Ascending aorta (tissue), 2 donors: ENCODE measurements at regions not wholly inside any gene's neighbourhood (a gene's known extent, or its start where the extent isn't known, plus 50 kb on each side); places are given as distances from the start of the nearest gene placed in this dataset.
"Not testable (repeated sequence)": the region's sequence is repeated elsewhere in the genome, so short reads cannot be mapped to it uniquely, and the experiment has no call there.

Source experiments
- DNase-seq, 2 donors: peaks; one replicate each; pipeline ENCODE4 v3.0.0-alpha.2; 2019; ENCODE audit warnings: low spot score in 2 of 2
- H3K27ac ChIP-seq, 2 donors: fragments of 200-600 bp; sonication (generic); one replicate each; pipeline ENCODE4 v1.5.1; 2016 to 2017; ENCODE audit warnings: mild to moderate bottlenecking in 1 of 2
- H3K27me3 ChIP-seq: fragments of 200-600 bp; sonication (generic); one replicate; pipeline ENCODE4 v1.5.1; 2017
- H3K36me3 ChIP-seq, 2 donors: fragments of 200-600 bp; sonication (generic); one replicate each; pipeline ENCODE4 v1.5.1; 2016
- H3K4me1 ChIP-seq, 2 donors: fragments of 200-600 bp; sonication (generic); one replicate each; pipeline ENCODE4 v1.5.1; 2016 to 2017; ENCODE audit warnings: mild to moderate bottlenecking in 1 of 2
- H3K4me3 ChIP-seq, 2 donors: fragments of 200-600 bp; sonication (generic); one replicate each; pipeline ENCODE4 v1.5.1; 2016 to 2017; ENCODE audit warnings: mild to moderate bottlenecking in 1 of 2
- H3K9me3 ChIP-seq, 2 donors: fragments of 200-600 bp; sonication (generic); one replicate each; pipeline ENCODE4 v1.5.1; 2016
- intact Hi-C: fragments of 100-400 bp; cut with DNase I; formaldehyde crosslinking; loops from one replicate; pipeline ENCODE4 v1.15.1; 2023
- TF ChIP-seq, protein P1 (sequence below), 3 experiments: fragments of 200-600 bp in 2 of 3; fragments of 450-650 bp in 1 of 3; sonication (generic) in 2 of 3; IDR thresholded peaks; one replicate each; pipeline ENCODE4 v1.5.1; 2016 to 2019; ENCODE audit warnings: antibody characterized with exemption in 3 of 3, mild to moderate bottlenecking in 1 of 3, moderate library complexity in 1 of 3

DNA sequence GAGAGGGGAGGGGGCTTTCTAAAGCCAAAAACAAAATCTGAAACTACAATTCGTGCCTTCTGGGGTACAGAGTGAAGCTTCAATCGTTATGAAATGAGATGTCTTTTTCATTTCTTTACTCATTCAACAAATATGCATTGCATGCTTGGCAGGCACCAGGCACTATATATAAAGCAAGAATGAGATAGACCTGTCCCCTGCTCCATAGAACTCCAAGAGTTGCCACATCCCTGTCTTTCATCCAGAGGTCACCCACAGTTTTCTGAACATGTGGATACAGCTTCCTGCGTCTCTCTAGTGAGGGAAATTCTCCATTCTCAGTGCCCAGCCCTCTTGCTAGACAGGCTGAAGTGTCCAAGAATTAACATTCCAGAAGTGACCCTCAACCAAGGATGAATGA lies 343.2 kb upstream of the MAF start:
- TF ChIP-seq, protein P1, sequence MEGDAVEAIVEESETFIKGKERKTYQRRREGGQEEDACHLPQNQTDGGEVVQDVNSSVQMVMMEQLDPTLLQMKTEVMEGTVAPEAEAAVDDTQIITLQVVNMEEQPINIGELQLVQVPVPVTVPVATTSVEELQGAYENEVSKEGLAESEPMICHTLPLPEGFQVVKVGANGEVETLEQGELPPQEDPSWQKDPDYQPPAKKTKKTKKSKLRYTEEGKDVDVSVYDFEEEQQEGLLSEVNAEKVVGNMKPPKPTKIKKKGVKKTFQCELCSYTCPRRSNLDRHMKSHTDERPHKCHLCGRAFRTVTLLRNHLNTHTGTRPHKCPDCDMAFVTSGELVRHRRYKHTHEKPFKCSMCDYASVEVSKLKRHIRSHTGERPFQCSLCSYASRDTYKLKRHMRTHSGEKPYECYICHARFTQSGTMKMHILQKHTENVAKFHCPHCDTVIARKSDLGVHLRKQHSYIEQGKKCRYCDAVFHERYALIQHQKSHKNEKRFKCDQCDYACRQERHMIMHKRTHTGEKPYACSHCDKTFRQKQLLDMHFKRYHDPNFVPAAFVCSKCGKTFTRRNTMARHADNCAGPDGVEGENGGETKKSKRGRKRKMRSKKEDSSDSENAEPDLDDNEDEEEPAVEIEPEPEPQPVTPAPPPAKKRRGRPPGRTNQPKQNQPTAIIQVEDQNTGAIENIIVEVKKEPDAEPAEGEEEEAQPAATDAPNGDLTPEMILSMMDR (IDR thresholded peaks at IDR 0.05), result no peak

DNA sequence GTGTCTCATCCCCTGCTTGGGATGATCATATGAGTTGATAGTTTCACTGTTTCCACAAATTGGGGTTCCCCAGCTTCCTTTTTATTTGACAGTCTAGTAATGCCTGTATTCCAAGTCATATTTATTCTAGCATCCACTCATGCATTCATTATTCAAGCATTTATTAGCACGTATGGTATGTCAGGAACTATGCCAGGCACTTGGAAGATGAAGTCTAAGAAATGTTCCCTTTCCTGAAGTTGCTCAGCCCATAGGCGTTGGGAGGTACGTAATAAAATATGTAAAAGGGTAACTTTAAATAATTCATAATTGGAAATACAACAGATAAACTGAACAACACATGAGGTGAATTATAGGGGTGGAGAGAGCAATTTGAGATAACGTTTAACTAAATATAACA lies 338.0 kb upstream of the MAF start:
- Histone ChIP-seq H3K27ac (no peak overlapping the region), H3K4me3 (no peak overlapping the region), H3K36me3 (no peaks in the 10 kb centered on the region), H3K4me1 (no peaks in the 10 kb centered on the region), H3K9me3 (no peaks in the 10 kb centered on the region), H3K27me3 (no peaks in the 10 kb centered on the region)
- no peak for DNase-seq
- TF ChIP-seq, protein P1 (IDR thresholded peaks at IDR 0.05), result no peak
- intact Hi-C loops, result no loop called here

More for the DNA sequence above, 343.2 kb upstream of the MAF start:
- intact Hi-C loops, result no loop called here
- Histone ChIP-seq H3K4me1 (no peaks in the 10 kb centered on the region), H3K27ac (no peak overlapping the region), H3K27me3 (no peaks in the 10 kb centered on the region), H3K9me3 (no peaks in the 10 kb centered on the region), H3K4me3 (no peak overlapping the region), H3K36me3 (no peaks in the 10 kb centered on the region)
- DNase-seq, result no peak

DNA sequence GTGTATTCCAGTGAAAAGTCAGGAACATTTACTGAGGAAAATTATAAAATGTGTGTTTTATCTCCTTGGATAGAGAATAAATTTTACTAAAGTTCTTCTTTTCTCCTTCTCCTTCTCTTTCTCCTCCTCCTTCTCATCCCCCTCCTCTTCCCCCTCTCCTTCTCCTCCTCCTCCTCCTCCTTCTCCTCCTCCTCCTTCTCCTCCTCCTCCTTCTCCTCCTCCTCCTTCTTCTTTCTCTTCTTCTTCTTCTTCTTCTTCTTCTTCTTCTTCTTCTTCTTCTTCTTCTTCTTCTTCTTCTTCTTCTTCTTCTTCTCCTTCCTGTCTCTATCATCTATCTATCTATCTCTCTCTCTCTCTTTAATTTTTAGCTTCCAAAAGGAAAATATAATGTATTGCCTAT lies 337.1 kb upstream of the MAF start:
- H3K4me1 ChIP-seq, H3K9me3 ChIP-seq, H3K36me3 ChIP-seq, H3K27ac ChIP-seq, intact Hi-C loops, DNase-seq, H3K4me3 ChIP-seq, H3K27me3 ChIP-seq: not testable (repeated sequence)

DNA sequence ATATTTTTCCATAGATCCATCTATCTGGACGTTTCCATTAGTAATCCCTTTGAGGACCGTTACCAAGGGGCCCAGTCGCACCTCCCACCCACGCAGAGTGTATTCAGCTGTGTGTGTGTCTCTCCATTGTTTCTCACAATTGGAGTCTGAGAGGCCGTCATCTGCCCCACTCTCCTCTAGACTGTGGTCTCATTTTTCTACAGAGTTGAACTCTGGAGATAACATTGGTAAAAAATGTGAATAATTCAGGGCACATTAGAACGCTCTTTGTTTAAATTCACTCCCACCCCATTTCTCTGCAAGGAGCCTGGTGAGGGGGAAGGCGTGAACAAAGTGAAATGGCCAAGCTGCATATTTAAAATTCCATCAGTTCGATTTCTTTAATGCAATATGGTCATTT lies 333.1 kb upstream of the MAF start:
- no peak overlapping the region for H3K4me3 ChIP-seq
- H3K27me3 ChIP-seq, result no peaks in the 10 kb centered on the region
- intact Hi-C loops, result no loop called here
- TF ChIP-seq, protein P1 (IDR thresholded peaks at IDR 0.05), result no peak
- H3K4me1 ChIP-seq, result no peaks in the 10 kb centered on the region
- H3K9me3 ChIP-seq, result no peaks in the 10 kb centered on the region
- DNase-seq, result no peak
- no peak overlapping the region for H3K27ac ChIP-seq
- H3K36me3 ChIP-seq, result no peaks in the 10 kb centered on the region

DNA sequence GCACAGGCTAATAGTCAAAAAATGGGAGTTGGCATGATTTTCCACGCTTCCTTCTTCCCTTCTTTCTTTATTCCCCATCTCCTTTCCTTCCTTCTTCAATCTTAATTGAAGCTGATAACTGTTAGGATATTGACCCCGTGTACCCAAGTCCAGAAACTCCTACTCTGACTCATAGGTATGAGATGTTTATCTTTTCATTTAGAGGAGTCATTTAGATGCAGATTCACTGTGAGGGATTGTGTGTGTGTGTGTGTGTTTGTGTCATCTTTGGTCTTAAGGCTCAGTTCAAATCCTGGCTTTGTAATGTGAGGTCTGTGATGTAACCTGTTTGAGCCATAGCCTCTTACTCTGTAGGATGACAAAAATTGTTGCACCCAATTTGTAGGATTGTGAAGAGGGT lies 332.0 kb upstream of the MAF start:
- H3K27ac ChIP-seq, result no peak overlapping the region
- no peaks in the 10 kb centered on the region for H3K9me3 ChIP-seq
- TF ChIP-seq, protein P1 (IDR thresholded peaks at IDR 0.05), result no peak
- DNase-seq, result no peak
- no peak overlapping the region for H3K4me3 ChIP-seq
- H3K27me3 ChIP-seq, result no peaks in the 10 kb centered on the region
- no peaks in the 10 kb centered on the region for H3K36me3 ChIP-seq
- no peaks in the 10 kb centered on the region for H3K4me1 ChIP-seq
- intact Hi-C loops, result no loop called here

DNA sequence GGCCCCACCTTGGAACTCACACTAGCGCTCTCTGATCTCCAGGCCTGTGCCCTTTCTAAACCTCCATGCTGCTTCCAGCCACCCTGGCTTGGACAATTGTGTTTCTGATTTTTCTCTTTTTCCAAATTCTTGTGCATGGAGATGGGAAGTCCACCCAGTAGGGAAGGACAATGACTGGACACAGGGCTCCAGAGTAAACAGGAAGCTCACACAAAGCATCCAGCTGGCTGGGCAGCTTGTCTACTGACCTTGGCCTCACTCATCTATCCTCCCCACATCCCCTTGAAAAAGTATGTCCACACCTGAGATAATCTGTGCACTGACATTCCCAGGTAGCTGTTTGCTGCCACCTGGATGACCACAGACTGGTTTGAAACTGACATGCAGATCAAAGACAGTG lies 331.2 kb upstream of the MAF start:
- TF ChIP-seq, protein P1 (IDR thresholded peaks at IDR 0.05), result no peak
- intact Hi-C loops, result no loop called here

More for the DNA sequence above, 331.2 kb upstream of the MAF start:
- no peak for DNase-seq
- Histone ChIP-seq H3K27ac (no peak overlapping the region), H3K4me3 (no peak overlapping the region), H3K27me3 (no peaks in the 10 kb centered on the region), H3K4me1 (no peaks in the 10 kb centered on the region), H3K9me3 (no peaks in the 10 kb centered on the region), H3K36me3 (no peaks in the 10 kb centered on the region)
